ENCODE measurements at regions not wholly inside any gene's neighbourhood (a gene's known extent, or its start where the extent isn't known, plus 50 kb on each side); places are given as distances from the start of the nearest gene placed in this dataset.

DNA sequence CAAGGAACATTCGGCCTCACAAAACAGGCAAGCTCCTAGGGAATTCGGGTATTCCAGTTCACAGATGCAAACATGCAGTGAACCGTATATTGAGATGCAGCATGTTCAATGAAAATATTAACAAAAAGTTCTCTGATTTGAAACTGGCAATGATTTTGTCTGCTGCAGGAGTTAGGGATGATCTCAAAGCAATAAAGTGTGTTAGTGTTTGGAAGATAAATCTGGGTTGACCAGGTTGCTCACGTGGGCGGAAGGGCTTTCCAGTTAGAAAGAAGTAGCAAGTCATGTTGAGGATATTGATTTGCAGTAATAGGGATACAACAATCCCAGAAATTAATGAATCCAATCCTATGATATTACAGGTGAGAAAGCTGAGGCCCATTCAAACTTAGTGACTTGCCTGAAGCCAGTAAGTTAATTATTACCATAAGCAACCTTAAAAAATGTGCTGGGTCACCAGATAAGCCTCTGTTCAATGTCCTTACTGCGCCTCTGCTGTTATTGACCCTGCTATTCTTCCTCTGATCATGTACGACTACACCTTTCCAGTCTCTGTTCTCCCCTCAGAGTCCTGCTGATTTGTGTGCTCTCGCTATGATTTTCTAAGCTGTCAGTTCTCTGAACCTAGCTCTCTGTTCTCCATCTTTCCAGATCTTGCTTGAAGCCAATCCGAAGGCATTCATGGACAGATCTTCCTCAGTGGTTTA is 370.8 kb downstream of the DSEL start:
- Histone ChIP-seq H3K4me3 (ENCODE audit: low read length) (no peak overlapping the region), H3K36me3 (ENCODE audit: control insufficient read depth in 2 of 3, insufficient read depth in 3 of 3, low read length in 3 of 3) (no peaks in the 10 kb centered on the region), H3K4me1 (ENCODE audit: control insufficient read depth in 2 of 2, insufficient read depth in 2 of 2, low read length in 2 of 2) (no peaks in the 10 kb centered on the region), H3K9me3 (ENCODE audit: control insufficient read depth in 2 of 3, low read length in 3 of 3) (no peaks in the 10 kb centered on the region), H3K27me3 (ENCODE audit: control insufficient read depth in 2 of 2, insufficient read depth in 2 of 2, low read length in 2 of 2) (no peaks in the 10 kb centered on the region), H3K27ac (ENCODE audit: low read depth, low read length) (no peak overlapping the region)
- Mint-ChIP-seq H3K27ac (no peak overlapping the region), H3K4me3 (no peak overlapping the region), H3K4me1 (no peaks in the 10 kb centered on the region), H3K36me3 (no peaks in the 10 kb centered on the region), H3K27me3 (no peaks in the 10 kb centered on the region), H3K9me3 (peaks cover 0 to 2% (median 0%) of the 10 kb centered on the region in 11 donors)
- ATAC-seq (no peak), DNase-seq (no peak)
- ChIA-PET POLR2A (no interaction called here), CTCF (interaction anchor here (0.7 kb wide), 1 partner anchor 13 kb away, joined by 4 read pairs; no protein-coding TSS in a partner anchor)
- intact Hi-C loops (cut with micrococcal nuclease): no loop called here

DNA sequence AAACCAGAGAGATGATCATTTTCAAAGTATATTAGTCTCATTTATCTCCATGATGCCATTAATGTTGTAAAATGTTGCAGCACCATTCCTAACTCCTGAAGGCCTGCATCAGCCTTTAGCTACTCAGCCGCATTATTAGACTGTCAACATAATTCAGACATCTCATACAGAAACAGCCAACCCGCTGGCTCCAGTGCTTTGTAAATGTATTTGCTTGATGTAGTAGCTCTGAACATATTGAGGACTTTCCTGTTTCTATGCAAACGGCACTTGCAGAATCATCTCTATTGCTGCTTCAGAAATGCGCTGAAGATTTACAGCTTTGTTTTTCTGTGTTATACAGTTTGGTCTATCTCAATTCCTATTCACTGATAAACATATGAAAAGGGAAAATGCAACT is 372.2 kb downstream of the DSEL start:
- Mint-ChIP-seq H3K4me3 (no peak overlapping the region), H3K27ac (no peak overlapping the region), H3K36me3 (no peaks in the 10 kb centered on the region), H3K9me3 (peaks cover 0 to 2% (median 0%) of the 10 kb centered on the region in 11 donors), H3K27me3 (no peaks in the 10 kb centered on the region), H3K4me1 (no peaks in the 10 kb centered on the region)
- ATAC-seq (no peak), DNase-seq (no peak)
- H3K4me3 ChIP-seq (ENCODE audit: low read length): no peak overlapping the region
- intact Hi-C loops (cut with micrococcal nuclease): no loop called here
- no peaks in the 10 kb centered on the region for H3K4me1 ChIP-seq (ENCODE audit: control insufficient read depth in 2 of 2, insufficient read depth in 2 of 2, low read length in 2 of 2)
- ChIA-PET CTCF (no interaction called here), POLR2A (no interaction called here)
- no peak overlapping the region for H3K27ac ChIP-seq (ENCODE audit: low read depth, low read length)
- no peaks in the 10 kb centered on the region for H3K27me3 ChIP-seq (ENCODE audit: control insufficient read depth in 2 of 2, insufficient read depth in 2 of 2, low read length in 2 of 2)
- H3K36me3 ChIP-seq (ENCODE audit: control insufficient read depth in 2 of 3, insufficient read depth in 3 of 3, low read length in 3 of 3): no peaks in the 10 kb centered on the region
- H3K9me3 ChIP-seq (ENCODE audit: control insufficient read depth in 2 of 3, low read length in 3 of 3): no peaks in the 10 kb centered on the region

DNA sequence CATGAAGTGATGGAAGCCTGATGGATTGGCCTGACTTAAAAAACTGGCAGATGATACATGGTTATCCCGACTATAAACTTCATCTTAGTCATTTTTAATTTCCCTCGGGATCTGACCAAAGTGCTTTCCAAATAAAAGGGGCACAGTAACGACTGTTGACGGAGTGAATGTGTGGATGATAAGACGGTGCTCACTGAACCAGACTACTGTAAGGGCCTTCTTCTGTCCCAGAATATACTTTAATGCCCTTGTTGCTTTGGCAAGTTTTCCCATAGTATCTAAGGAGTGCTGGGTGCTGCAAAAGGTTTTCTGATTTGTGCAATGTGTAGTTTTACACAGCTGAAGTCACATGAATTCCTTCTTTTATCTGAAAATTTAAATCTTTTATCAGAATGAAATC is 373.5 kb downstream of the DSEL start:
- Mint-ChIP-seq H3K27me3 (no peaks in the 10 kb centered on the region), H3K4me1 (no peaks in the 10 kb centered on the region), H3K27ac (no peak overlapping the region), H3K9me3 (peaks cover 0 to 2% (median 0%) of the 10 kb centered on the region in 11 donors), H3K4me3 (no peak overlapping the region), H3K36me3 (no peaks in the 10 kb centered on the region)
- ChIA-PET POLR2A (no interaction called here), CTCF (no interaction called here)
- Histone ChIP-seq H3K27me3 (ENCODE audit: control insufficient read depth in 2 of 2, insufficient read depth in 2 of 2, low read length in 2 of 2) (no peaks in the 10 kb centered on the region), H3K9me3 (ENCODE audit: control insufficient read depth in 2 of 3, low read length in 3 of 3) (no peaks in the 10 kb centered on the region), H3K27ac (ENCODE audit: low read depth, low read length) (no peak overlapping the region), H3K4me3 (ENCODE audit: low read length) (no peak overlapping the region), H3K36me3 (ENCODE audit: control insufficient read depth in 2 of 3, insufficient read depth in 3 of 3, low read length in 3 of 3) (no peaks in the 10 kb centered on the region), H3K4me1 (ENCODE audit: control insufficient read depth in 2 of 2, insufficient read depth in 2 of 2, low read length in 2 of 2) (no peaks in the 10 kb centered on the region)
- ATAC-seq (no peak), DNase-seq (no peak)
- intact Hi-C loops (cut with micrococcal nuclease): no loop called here

DNA sequence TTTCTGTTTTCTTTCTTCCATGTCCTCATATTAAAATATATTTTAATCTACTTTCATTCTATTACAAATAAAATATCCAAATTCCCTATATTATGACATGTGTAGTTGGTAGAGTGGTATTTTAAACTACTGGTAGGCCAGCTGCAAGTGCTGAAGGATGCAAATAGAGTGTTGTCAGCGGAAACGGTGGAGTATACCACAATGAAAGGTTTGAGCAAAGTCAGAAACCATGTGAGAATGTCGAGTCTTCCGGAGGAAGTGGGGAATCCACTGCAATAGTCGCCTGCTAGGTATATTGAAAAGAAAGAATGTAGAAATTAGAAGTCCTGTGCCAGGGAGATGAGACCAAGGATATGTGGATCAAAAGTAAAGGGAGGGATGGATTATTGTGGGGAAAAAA is 373.9 kb downstream of the DSEL start:
- CTCF ChIA-PET: no interaction called here

DNA sequence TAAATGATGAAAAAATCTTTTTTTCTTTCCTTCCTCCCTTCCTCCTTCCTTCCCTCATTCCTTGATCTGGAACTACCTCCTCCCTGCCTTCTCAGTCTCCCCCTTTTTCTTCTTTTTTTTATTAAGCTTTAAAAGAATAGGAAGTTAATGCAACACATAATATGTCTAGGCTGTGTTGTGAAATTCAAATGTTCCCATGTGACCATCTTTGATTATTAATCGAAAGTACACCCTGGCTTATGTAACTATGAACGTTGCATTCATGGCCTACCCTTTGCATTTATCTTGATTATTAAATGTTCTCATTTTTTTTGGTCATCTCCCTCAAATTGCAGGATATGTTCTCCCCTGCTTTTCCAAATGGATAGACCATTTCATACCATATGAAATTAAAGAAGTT is 376.0 kb downstream of the DSEL start:
- H3K9me3 ChIP-seq (ENCODE audit: control insufficient read depth in 2 of 3, low read length in 3 of 3): no peaks in the 10 kb centered on the region
- no peaks in the 10 kb centered on the region for H3K4me1 Mint-ChIP-seq
- no peak overlapping the region for H3K4me3 Mint-ChIP-seq
- DNase-seq (no peak), ATAC-seq (no peak)
- ChIA-PET POLR2A (no interaction called here), CTCF (interaction anchor here (0.5 kb wide), 1 partner anchor 27 kb away, joined by 3 read pairs; no protein-coding TSS in a partner anchor)
- peaks cover 0 to 2% (median 0%) of the 10 kb centered on the region in 11 donors for H3K9me3 Mint-ChIP-seq
- H3K36me3 ChIP-seq (ENCODE audit: control insufficient read depth in 2 of 3, insufficient read depth in 3 of 3, low read length in 3 of 3): no peaks in the 10 kb centered on the region
- no peaks in the 10 kb centered on the region for H3K27me3 Mint-ChIP-seq
- H3K27me3 ChIP-seq (ENCODE audit: control insufficient read depth in 2 of 2, insufficient read depth in 2 of 2, low read length in 2 of 2): no peaks in the 10 kb centered on the region
- H3K4me1 ChIP-seq (ENCODE audit: control insufficient read depth in 2 of 2, insufficient read depth in 2 of 2, low read length in 2 of 2): no peaks in the 10 kb centered on the region
- H3K4me3 ChIP-seq (ENCODE audit: low read length): no peak overlapping the region
- no peak overlapping the region for H3K27ac Mint-ChIP-seq
- H3K36me3 Mint-ChIP-seq: no peaks in the 10 kb centered on the region
- intact Hi-C loops (cut with micrococcal nuclease): no loop called here
- H3K27ac ChIP-seq (ENCODE audit: low read depth, low read length): no peak overlapping the region

More for the DNA sequence above, 373.9 kb downstream of the DSEL start:
- H3K36me3 Mint-ChIP-seq: no peaks in the 10 kb centered on the region
- ATAC-seq (no peak), DNase-seq (no peak)
- H3K4me3 ChIP-seq (ENCODE audit: low read length): no peak overlapping the region
- H3K9me3 Mint-ChIP-seq: peaks cover 0 to 2% (median 0%) of the 10 kb centered on the region in 11 donors
- no peaks in the 10 kb centered on the region for H3K9me3 ChIP-seq (ENCODE audit: control insufficient read depth in 2 of 3, low read length in 3 of 3)
- H3K4me1 ChIP-seq (ENCODE audit: control insufficient read depth in 2 of 2, insufficient read depth in 2 of 2, low read length in 2 of 2): no peaks in the 10 kb centered on the region
- no peaks in the 10 kb centered on the region for H3K27me3 Mint-ChIP-seq
- POLR2A ChIA-PET: no interaction called here
- no peak overlapping the region for H3K27ac ChIP-seq (ENCODE audit: low read depth, low read length)
- no peaks in the 10 kb centered on the region for H3K4me1 Mint-ChIP-seq
- intact Hi-C loops (cut with micrococcal nuclease): no loop called here
- no peaks in the 10 kb centered on the region for H3K27me3 ChIP-seq (ENCODE audit: control insufficient read depth in 2 of 2, insufficient read depth in 2 of 2, low read length in 2 of 2)
- no peak overlapping the region for H3K27ac Mint-ChIP-seq
- no peaks in the 10 kb centered on the region for H3K36me3 ChIP-seq (ENCODE audit: control insufficient read depth in 2 of 3, insufficient read depth in 3 of 3, low read length in 3 of 3)
- no peak overlapping the region for H3K4me3 Mint-ChIP-seq

DNA sequence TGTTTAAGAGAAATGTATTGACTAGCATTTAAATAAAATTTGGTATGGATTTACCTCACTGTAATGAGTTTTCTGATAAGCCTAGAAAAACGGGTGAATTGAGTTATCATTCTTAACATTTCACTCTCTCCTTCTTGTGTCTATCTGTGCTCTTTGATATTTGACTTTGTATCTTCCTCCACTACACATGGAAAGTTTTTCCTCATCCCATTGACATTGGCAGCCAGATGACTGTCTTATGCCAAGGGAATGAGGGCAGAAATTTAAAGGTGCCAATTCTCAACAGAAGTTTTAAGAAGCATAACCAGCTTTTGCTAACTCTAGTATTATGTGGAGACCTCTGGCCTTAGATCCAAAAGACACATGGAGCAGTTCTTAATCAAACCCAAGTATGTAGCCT is 376.6 kb downstream of the DSEL start:
- no peak overlapping the region for H3K27ac ChIP-seq (ENCODE audit: low read depth, low read length)
- no peak overlapping the region for H3K4me3 ChIP-seq (ENCODE audit: low read length)
- intact Hi-C loops (cut with micrococcal nuclease): no loop called here
- no peaks in the 10 kb centered on the region for H3K4me1 ChIP-seq (ENCODE audit: control insufficient read depth in 2 of 2, insufficient read depth in 2 of 2, low read length in 2 of 2)
- H3K36me3 ChIP-seq (ENCODE audit: control insufficient read depth in 2 of 3, insufficient read depth in 3 of 3, low read length in 3 of 3): no peaks in the 10 kb centered on the region
- POLR2A ChIA-PET: no interaction called here
- DNase-seq (no peak), ATAC-seq (no peak)
- CTCF ChIA-PET: interaction anchor here (0.5 kb wide), 1 partner anchor 27 kb away, joined by 3 read pairs; no protein-coding TSS in a partner anchor
- no peaks in the 10 kb centered on the region for H3K27me3 ChIP-seq (ENCODE audit: control insufficient read depth in 2 of 2, insufficient read depth in 2 of 2, low read length in 2 of 2)
- H3K4me3 Mint-ChIP-seq: no peak overlapping the region
- H3K27ac Mint-ChIP-seq: no peak overlapping the region
- no peaks in the 10 kb centered on the region for H3K9me3 ChIP-seq (ENCODE audit: control insufficient read depth in 2 of 3, low read length in 3 of 3)
- no peaks in the 10 kb centered on the region for H3K4me1 Mint-ChIP-seq
- no peaks in the 10 kb centered on the region for H3K36me3 Mint-ChIP-seq
- no peaks in the 10 kb centered on the region for H3K27me3 Mint-ChIP-seq
- H3K9me3 Mint-ChIP-seq: peaks cover 0 to 2% (median 0%) of the 10 kb centered on the region in 11 donors

DNA sequence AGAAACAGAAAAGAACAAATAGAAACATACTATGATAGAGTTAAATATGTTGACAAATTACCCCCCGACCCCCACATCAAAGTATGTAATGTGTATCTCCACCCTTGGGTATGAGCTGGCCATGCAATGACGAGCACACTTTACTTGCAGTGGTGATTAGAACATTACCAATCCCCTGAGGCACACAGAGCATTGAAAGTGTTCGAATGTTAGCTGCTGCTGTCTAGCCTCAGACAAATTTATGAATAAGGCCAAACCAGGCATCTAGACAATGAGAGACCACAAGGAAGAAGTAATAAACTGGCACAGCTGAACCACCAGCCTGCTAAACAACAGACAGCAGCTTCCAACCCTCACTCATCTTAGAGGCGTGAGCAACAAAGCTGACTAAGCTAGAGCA is 380.5 kb downstream of the DSEL start:
- Histone ChIP-seq H3K36me3 (ENCODE audit: control insufficient read depth in 2 of 3, insufficient read depth in 3 of 3, low read length in 3 of 3) (no peaks in the 10 kb centered on the region), H3K27ac (ENCODE audit: low read depth, low read length) (no peak overlapping the region), H3K4me3 (ENCODE audit: low read length) (no peak overlapping the region), H3K9me3 (ENCODE audit: control insufficient read depth in 2 of 3, low read length in 3 of 3) (no peaks in the 10 kb centered on the region), H3K27me3 (ENCODE audit: control insufficient read depth in 2 of 2, insufficient read depth in 2 of 2, low read length in 2 of 2) (no peaks in the 10 kb centered on the region), H3K4me1 (ENCODE audit: control insufficient read depth in 2 of 2, insufficient read depth in 2 of 2, low read length in 2 of 2) (no peaks in the 10 kb centered on the region)
- intact Hi-C loops (cut with micrococcal nuclease): no loop called here
- Mint-ChIP-seq H3K4me3 (no peak overlapping the region), H3K4me1 (no peaks in the 10 kb centered on the region), H3K27ac (no peak overlapping the region), H3K36me3 (no peaks in the 10 kb centered on the region), H3K9me3 (no peaks in the 10 kb centered on the region), H3K27me3 (no peaks in the 10 kb centered on the region)
- POLR2A ChIA-PET: no interaction called here
- DNase-seq (no peak), ATAC-seq (no peak)
- CTCF ChIA-PET: no interaction called here
